GM18873 (cell line): ENCODE measurements at regions not wholly inside any gene's neighbourhood (a gene's known extent, or its start where the extent isn't known, plus 50 kb on each side); places are given as distances from the start of the nearest gene placed in this dataset.
"Not testable (repeated sequence)": the region's sequence is repeated elsewhere in the genome, so short reads cannot be mapped to it uniquely, and the experiment has no call there.

Experiments used
- ATAC-seq: cut with Tn5 transposase; IDR thresholded peaks from one replicate; pipeline ENCODE4 v1.9.1; 2021; ENCODE audit warnings: mild to moderate bottlenecking, moderate library complexity, moderate number of reproducible peaks; ENCODE audit not compliant: unreplicated experiment, low FRiP score

DNA sequence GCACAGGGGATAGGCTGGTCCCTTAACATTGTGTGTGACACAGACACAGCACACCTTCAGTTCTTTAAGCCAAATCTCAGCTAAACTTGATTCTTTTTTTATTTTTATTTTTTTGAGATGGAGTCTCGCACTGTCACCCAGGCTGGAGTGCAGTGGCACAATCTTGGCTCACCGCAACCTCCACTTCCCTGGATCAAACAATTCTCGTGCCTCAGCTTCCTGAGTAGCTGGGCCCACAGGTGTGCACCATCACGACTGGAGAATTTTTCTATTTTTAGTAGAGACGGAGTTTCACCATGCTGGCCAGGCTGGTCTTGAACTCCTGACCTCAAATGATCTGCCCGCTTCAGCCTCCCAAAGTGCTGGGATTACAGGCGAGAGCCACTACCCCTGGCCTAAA lies 123.6 kb upstream of the ERRFI1 start:
- ATAC-seq: not testable (repeated sequence)

GRCh38 chr1:8147956-8148355 lies 121.8 kb upstream of the ERRFI1 start:
- ATAC-seq: no peak

GRCh38 chr1:8146257-8146855 lies 120.2 kb upstream of the ERRFI1 start:
- no peak for ATAC-seq

DNA sequence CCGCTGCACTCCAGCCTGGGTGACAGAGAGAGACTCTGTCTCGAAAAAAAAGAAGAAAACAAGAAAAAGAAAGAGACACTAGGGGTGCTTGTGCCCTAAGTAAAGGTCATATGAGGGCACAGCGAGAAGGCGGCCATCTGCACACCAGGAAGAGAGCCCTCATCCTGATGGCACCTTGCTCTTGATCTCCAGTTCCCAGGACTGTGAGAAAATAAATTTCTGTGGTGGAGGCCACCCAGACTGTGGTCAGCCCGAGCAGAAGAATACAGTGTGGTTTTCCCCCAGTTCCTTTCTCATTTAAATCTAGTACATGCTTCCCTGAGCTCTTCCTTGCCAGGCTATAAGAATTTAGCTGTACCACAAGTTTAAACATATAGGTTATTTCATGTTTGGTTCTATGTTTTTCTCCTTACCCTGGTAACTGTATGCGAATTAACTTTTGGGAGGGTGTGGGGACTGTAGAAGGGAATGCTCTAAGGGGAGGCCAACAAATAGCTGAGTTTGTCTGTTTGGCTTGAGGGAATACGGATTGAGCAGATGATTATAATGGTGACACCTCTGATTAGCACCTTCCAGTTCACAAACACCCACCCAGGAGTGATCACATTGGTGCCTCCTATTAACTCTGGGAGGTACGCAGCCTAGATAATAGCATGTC lies 119.6 kb upstream of the ERRFI1 start:
- no peak for ATAC-seq

- ATAC-seq: no peak
These were observed 118.2 kb upstream of the ERRFI1 start for GRCh38 chr1:8144323-8144722.

DNA sequence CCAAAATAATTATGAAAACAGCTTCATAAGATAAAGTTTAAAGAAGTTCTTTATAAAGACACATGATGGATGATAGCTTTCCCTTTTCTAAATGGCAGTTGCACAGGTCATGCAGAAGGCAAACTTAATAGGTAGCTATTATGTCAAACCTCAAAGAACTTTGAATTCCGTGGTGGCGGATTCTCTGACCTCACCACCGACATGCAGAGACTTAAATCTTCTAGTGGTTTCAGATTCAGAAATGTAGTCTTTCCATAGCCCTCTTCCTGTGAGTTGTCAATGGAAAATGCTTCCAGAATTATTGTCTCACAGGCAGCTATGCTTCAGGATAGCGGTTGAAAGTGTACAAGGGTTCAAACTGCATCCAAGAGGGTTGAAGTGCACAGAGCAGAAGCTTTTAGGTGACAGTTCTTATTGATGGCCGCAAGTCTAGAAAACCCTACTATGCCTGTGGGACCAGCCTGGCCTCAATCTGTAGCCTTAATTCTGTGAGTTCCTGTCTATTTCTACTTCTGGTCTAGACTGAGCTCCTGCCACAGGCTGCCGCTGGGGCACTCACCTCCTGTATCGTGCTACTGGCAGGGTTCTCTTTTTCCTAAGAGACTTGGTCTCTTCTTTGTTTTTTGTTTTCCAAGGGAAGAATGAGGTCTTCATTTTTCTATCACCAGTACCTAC lies 117.0 kb upstream of the ERRFI1 start:
- ATAC-seq: no peak

DNA sequence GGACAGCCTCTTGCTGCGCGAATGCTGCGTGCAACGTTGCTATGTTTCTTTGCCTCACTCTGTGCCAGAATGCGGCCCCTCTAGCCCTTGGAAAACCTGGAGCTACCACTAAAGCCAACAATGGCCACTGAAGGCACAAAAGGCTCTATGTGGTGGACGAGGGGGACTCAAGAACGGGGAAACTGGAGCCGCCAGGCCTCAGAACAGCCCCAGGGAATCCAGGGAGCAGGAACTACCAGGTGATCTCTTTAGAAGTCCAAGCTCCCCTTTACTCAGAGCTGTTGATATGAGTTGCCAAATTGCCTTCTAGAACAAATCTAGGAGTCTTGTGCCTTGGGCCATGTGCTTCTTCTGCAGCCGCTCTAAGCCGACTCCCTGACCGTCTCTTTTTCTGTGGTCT lies 113.8 kb upstream of the ERRFI1 start:
- ATAC-seq: no peak

DNA sequence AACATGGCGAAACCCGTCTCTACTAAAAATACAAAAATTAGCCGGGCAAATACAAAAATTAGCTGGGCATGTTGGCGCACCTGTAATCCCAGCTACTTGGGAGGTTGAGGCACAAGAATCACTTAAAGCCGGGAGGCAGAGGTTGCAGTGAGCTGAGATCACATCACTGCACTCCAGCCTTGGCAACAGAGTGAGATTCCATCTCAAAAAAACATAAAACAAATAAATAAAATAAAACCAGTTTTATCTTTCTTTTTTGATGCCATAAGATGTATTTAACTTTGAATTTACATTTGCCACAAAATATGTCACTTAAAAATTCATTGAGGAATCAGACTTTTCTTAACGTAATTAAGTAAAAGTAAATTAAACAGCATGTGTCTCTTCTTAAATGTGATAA lies 113.3 kb upstream of the ERRFI1 start:
- ATAC-seq: no peak

DNA sequence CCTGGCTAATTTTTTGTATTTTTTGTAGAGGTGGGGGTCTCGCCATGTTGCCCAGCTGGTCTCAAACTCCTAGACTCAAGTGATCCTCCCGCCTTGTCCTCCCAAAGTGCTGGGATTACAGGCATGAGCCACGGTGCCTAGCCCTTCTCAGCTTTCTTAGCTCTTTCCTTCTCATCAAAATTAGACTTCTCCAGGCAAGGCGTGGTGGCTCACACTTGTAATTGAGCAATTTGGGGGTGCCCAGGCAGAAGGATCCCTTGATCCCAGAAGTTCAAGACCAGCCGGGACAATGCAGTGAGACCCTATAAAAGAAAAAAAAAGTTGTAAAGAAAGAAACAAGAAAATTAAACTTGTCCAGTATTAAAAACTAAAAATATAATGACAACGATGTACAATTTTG lies 112.6 kb upstream of the ERRFI1 start:
- no peak for ATAC-seq

DNA sequence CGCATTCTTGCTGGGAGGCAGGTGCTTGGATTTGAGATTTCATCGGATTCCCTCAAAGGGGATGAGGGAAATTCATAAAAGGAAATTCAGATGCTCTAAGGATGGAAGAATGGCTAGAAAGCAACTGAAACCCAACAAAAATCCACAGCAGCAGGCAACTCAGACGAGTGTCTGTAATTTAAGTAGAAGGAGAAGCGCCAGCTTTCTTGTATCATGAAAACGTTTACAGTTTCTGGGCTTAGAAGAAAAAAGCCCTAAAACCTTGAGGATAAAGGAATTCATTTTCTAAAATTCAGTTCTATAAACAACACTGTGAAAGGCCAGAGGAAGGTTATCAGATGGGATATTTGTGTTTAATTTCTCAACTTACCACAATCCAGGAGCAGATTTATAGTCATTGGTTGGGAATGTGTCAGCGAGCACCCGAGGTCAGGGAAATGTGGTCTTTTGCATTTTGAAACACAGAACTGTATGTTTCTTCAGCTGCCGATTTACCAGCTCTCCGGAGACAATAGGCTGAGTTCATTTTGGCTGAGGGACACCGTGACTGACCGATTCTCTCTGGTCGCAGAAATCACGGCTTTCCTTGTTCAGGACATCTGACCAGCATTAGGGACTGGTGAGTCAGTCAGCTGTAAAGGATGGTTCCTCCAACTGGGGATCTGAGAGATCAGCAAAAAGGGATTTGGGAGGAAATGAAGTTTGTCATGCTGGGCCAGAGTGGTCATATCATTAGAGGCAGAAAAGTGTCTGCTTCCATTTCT lies 111.6 kb upstream of the ERRFI1 start:
- ATAC-seq: no peak

DNA sequence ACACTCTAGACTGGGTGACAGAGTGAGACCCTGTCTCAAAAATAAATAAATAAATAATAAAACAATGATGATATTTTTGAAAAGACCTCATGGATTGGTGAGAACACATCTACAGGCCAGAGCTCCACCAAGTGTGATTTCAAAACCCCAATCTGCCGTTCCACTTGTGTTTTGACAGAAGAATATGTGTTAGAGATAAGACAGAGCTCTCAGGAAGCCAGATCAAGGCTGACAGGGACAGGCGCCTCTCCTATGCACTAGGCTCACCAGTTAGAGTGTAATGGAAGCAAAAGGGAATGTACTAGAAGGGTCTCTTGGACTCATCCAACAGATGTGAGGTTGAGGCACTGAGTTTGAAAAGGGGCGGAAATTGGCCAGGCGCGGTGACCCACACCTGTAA lies 110.7 kb upstream of the ERRFI1 start:
- no peak for ATAC-seq

GRCh38 chr1:8135250-8135649 lies 109.1 kb upstream of the ERRFI1 start:
- ATAC-seq: no peak

GRCh38 chr1:8134546-8135235 lies 108.6 kb upstream of the ERRFI1 start:
- no peak for ATAC-seq

DNA sequence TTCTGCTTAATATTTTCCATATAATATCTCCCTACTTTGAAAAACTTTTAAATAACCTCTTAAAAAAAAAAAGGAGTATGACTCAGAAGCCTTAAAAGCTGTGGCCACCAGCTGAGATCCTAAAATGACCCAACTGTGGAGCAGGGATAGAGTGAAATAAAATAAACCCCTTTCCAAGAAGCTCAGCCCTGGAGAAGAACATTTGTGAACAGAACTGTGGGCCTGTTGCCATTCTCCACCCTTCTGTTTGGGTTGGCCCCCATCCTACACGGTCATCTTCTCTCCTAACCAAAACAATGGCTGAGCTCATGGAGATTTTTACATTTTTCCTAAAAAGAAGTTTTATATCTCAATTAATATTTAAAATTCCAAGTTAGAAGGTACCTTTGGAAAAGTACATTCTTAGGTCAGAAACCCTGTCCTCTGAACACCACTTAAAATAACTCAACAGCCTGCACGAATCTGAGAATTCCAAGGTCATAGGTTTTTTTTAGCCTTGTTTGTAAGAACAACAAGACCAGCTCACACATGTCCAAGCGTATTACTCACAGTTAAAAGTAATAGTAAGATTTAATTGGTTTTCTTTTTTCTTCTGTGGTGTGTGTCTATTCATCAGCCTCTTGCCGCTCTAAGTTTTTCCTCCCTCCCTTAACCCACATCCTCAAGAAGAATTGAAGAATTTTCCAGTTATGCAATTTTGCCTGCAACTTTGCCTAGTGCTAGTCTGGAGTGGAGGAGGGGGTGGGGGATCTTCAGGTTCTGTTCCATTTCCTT lies 107.7 kb upstream of the ERRFI1 start:
- ATAC-seq: no peak

DNA sequence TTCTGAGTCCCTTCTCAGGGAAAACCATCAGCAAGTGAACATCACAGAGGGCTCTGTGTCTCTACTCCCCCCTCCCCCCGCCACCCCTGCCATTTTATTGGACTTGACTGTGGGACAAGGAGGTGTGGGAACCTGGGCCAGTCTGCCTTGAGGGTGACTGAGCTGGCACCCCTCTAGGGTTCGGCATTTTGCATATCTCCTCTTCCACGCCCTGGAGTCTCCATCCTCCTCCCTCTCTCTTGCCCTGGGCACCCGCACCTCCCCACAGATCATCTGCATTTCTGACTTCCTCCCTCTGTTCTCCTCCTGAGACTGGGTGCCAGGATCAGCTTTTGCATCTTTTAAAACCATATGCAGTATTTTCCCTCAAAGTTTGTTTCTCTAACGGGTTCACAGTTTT lies 107.1 kb upstream of the ERRFI1 start:
- ATAC-seq: no peak

- ATAC-seq: no peak
These were observed 101.1 kb upstream of the ERRFI1 start for GRCh38 chr1:8127171-8127641.

DNA sequence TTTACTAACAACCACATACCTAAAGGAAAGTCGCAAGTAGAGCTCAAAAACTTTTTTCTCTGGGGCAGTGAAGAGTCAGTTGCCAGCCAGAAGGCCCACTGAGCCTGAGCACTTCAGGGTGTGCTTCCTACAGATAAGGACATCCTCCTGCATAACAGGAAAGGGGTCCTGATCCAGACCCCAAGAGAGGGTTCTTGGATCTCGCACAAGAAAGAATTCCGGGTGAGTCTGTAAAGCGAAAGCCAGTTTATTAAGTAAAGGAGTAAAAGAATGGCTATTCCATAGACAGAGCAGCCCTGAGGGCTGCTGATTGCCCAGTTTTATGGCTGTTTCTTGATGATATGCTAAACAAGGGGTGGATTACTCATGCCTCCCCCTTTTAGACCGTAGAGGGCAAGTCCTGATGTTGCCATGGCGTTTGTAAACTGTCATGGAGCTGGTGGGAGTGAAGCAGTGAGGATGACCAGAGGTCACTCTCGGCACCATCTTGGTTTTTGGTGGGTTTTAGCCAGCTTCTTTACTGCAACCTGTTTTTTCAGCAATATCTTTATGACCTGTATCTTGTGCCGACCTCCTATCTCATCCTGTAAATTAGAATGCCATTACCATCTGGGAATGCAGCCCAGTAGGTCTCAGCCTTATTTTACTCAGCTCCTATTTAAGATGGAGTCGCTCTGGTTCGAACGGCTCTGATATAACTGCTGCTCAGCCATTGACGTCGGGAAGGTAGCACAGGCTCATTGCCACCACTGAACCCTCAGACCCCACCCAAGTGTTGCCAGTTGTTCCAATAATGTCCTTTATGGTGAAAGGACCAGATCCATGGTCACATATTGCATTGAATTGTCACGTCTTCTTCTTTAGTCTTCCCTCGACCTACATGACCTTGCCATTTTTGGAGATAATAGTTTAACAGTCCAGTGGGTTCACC lies 96.6 kb upstream of the ERRFI1 start:
- ATAC-seq: no peak

GRCh38 chr1:8122160-8122476 lies 96.0 kb upstream of the ERRFI1 start:
- no peak for ATAC-seq
